ENCODE measurements at regions not wholly inside any gene's neighbourhood (a gene's known extent, or its start where the extent isn't known, plus 50 kb on each side); places are given as distances from the start of the nearest gene placed in this dataset.

DNA sequence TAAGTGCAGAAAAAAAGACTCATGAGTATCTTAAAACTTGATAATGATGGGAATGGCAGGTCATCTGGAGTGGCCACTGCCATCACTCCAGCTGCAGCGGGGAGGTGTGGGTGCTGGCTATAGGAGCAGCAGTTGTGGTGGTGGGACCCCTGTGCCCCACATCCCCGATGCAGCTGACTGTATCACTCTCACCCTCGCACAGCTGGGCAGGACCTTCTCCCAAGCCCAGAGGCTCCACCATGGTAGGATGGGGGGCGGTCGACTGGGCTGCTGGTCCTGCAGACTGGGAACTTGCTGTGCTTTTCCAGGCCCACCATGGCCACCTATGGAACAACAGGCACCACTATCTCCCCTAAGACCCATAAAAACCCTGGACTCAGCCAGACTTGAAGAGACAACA, 844.4 kb downstream of the SORCS1 start:
- in situ Hi-C loops (cut with MboI; ENCODE audit: low sequenced_read_pairs) = no loop called here
- no CpG with 5 or more reads among the region's 5 CpGs for WGBS, 2 experiments (ENCODE audit: extremely low coverage in 2 of 2, insufficient read length in 1 of 2)

More for the DNA sequence above, 844.4 kb downstream of the SORCS1 start:
- Histone ChIP-seq H3K56ac (ENCODE audit: extremely low read depth, insufficient read depth, low read length) (no peak overlapping the region), H3K4me2 (ENCODE audit: low read depth, low read length) (no peak overlapping the region), H3K18ac (ENCODE audit: low read depth, low read length) (no peak overlapping the region), H2AK9ac (replicated peaks; ENCODE audit: low read depth, low read length, poor library complexity) (no peak overlapping the region), H2BK120ac (ENCODE audit: low read depth, low read length) (no peak overlapping the region), H3K4me3 (ENCODE audit: insufficient read depth, low read depth, low read length) (no peak overlapping the region), H3K9me3 (ENCODE audit: control insufficient read depth, insufficient read depth, low read length) (peaks cover 2% of the 10 kb centered on the region; the same call in 1 of the 2 replicates), H2AFZ (replicated peaks; ENCODE audit: low read length, poor library complexity) (no peak overlapping the region), H3K9ac (ENCODE audit: low read depth, low read length) (no peak overlapping the region), H3K9me1 (ENCODE audit: insufficient read depth, low read length) (no peaks in the 10 kb centered on the region), H3K27ac (ENCODE audit: insufficient read depth, low read length) (no peak overlapping the region), H2BK20ac (ENCODE audit: low read depth, low read length) (no peak overlapping the region), H4K5ac (ENCODE audit: low read depth, low read length) (no peak overlapping the region), H2BK15ac (ENCODE audit: low read depth, low read length) (no peak overlapping the region), H3K4me1 (ENCODE audit: control insufficient read depth, insufficient read depth, low read length) (no peaks in the 10 kb centered on the region), H4K20me1 (ENCODE audit: insufficient read depth, low read length) (no peaks in the 10 kb centered on the region), H3K14ac (replicated peaks; ENCODE audit: low read depth, low read length) (no peak overlapping the region), H4K91ac (ENCODE audit: insufficient read depth, low read depth, low read length) (no peak overlapping the region), H2BK5ac (ENCODE audit: low read depth, low read length, poor library complexity, severe bottlenecking) (no peak overlapping the region), H3K27me3 (ENCODE audit: control insufficient read depth, insufficient read depth, low read length) (no peaks in the 10 kb centered on the region), H3K4ac (ENCODE audit: low read depth, low read length) (no peak overlapping the region), H4K8ac (ENCODE audit: low read depth in 2 of 2, low read length in 2 of 2) (no peak overlapping the region), H2AK5ac (ENCODE audit: low read depth, low read length) (no peak overlapping the region), H3K23ac (ENCODE audit: low read depth, low read length) (no peak overlapping the region), H3K36me3 (ENCODE audit: control insufficient read depth, insufficient read depth, low read length) (no peaks in the 10 kb centered on the region), H3K79me1 (ENCODE audit: low read depth in 1 of 2, low read length in 2 of 2) (no peaks in the 10 kb centered on the region)
- dilution Hi-C loops (cut with HindIII; ENCODE audit: low sequenced_read_pairs, unreplicated experiment) = no loop called here
- POLR2A ChIA-PET (ENCODE audit: unreplicated experiment) = no interaction called here
- no peak for DNase-seq
- CTCF ChIA-PET = no interaction called here
- intact Hi-C loops (cut with micrococcal nuclease) = no loop called here
- no TSS peak for BruUV-seq (replicated peaks)
- TF ChIP-seq MAFK (IDR thresholded peaks at IDR 0.05; ENCODE audit: low read depth, low read length) (no peak), BHLHE40 (IDR thresholded peaks at IDR 0.05; ENCODE audit: low read depth, low read length) (no peak), SMC3 (IDR thresholded peaks at IDR 0.05; ENCODE audit: low read depth, low read length) (no peak), RCOR1 (IDR thresholded peaks at IDR 0.05; ENCODE audit: insufficient replicate concordance, low read length) (no peak), MXI1 (IDR thresholded peaks at IDR 0.05; ENCODE audit: borderline replicate concordance, low read depth, low read length) (no peak), CEBPB (IDR thresholded peaks at IDR 0.05; ENCODE audit: low read depth, low read length) (no peak), RFX5 (IDR thresholded peaks at IDR 0.05; ENCODE audit: low read depth, low read length) (no peak), CHD1 (IDR thresholded peaks at IDR 0.05; ENCODE audit: low read depth, low read length) (no peak), NFE2L2 (IDR thresholded peaks at IDR 0.05; ENCODE audit: low read depth, low read length) (no peak), RAD21 (IDR thresholded peaks at IDR 0.05; ENCODE audit: low read length) (no peak), MAZ (IDR thresholded peaks at IDR 0.05; ENCODE audit: borderline replicate concordance, low read depth, low read length) (no peak), FOS (IDR thresholded peaks at IDR 0.05; ENCODE audit: low read depth, low read length) (no peak), POLR2A (IDR thresholded peaks at IDR 0.05; ENCODE audit: low read depth, low read length) (no peak)
- TF ChIP-seq, protein P1, sequence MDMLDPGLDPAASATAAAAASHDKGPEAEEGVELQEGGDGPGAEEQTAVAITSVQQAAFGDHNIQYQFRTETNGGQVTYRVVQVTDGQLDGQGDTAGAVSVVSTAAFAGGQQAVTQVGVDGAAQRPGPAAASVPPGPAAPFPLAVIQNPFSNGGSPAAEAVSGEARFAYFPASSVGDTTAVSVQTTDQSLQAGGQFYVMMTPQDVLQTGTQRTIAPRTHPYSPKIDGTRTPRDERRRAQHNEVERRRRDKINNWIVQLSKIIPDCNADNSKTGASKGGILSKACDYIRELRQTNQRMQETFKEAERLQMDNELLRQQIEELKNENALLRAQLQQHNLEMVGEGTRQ (IDR thresholded peaks at IDR 0.05; ENCODE audit: low read depth, low read length) = no peak
- TF ChIP-seq, protein P2, sequence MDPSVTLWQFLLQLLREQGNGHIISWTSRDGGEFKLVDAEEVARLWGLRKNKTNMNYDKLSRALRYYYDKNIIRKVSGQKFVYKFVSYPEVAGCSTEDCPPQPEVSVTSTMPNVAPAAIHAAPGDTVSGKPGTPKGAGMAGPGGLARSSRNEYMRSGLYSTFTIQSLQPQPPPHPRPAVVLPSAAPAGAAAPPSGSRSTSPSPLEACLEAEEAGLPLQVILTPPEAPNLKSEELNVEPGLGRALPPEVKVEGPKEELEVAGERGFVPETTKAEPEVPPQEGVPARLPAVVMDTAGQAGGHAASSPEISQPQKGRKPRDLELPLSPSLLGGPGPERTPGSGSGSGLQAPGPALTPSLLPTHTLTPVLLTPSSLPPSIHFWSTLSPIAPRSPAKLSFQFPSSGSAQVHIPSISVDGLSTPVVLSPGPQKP (IDR thresholded peaks at IDR 0.05; ENCODE audit: borderline replicate concordance, low read depth, low read length) = no peak
- TF ChIP-seq, protein P3, sequence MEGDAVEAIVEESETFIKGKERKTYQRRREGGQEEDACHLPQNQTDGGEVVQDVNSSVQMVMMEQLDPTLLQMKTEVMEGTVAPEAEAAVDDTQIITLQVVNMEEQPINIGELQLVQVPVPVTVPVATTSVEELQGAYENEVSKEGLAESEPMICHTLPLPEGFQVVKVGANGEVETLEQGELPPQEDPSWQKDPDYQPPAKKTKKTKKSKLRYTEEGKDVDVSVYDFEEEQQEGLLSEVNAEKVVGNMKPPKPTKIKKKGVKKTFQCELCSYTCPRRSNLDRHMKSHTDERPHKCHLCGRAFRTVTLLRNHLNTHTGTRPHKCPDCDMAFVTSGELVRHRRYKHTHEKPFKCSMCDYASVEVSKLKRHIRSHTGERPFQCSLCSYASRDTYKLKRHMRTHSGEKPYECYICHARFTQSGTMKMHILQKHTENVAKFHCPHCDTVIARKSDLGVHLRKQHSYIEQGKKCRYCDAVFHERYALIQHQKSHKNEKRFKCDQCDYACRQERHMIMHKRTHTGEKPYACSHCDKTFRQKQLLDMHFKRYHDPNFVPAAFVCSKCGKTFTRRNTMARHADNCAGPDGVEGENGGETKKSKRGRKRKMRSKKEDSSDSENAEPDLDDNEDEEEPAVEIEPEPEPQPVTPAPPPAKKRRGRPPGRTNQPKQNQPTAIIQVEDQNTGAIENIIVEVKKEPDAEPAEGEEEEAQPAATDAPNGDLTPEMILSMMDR (conservative IDR thresholded peaks at IDR 0.05; ENCODE audit: low read depth, low read length) = no peak
- ATAC-seq (ENCODE audit: low read depth) = no peak
